Vagina (tissue), 2 donors: ENCODE measurements at regions not wholly inside any gene's neighbourhood (a gene's known extent, or its start where the extent isn't known, plus 50 kb on each side); places are given as distances from the start of the nearest gene placed in this dataset.

Experiments
- POLR2A ChIP-seq, 2 donors: fragments of 450-650 bp; IDR thresholded peaks; one replicate each; pipeline ENCODE4 v1.6.1; 2017; ENCODE audit warnings: antibody characterized with exemption in 2 of 2, mild to moderate bottlenecking in 2 of 2, moderate library complexity in 2 of 2
- POLR2AphosphoS5 ChIP-seq, 2 donors: sonication (generic); formaldehyde crosslinking; IDR thresholded peaks; one replicate each; pipeline ENCODE4 v1.9.0; 2017; ENCODE audit warnings: antibody characterized with exemption in 2 of 2, mild to moderate bottlenecking in 2 of 2, low read depth in 1 of 2; ENCODE audit not compliant: insufficient read depth in 1 of 2
- TF ChIP-seq, protein P1 (sequence below), 3 experiments: fragments of 450-650 bp in 2 of 3; fragments of 200-600 bp in 1 of 3; sonication (generic) in 1 of 3; IDR thresholded peaks; one replicate each; pipeline ENCODE4 v1.5.1; 2017 to 2019; ENCODE audit warnings: antibody characterized with exemption in 3 of 3, mild to moderate bottlenecking in 2 of 3, moderate library complexity in 2 of 3

DNA sequence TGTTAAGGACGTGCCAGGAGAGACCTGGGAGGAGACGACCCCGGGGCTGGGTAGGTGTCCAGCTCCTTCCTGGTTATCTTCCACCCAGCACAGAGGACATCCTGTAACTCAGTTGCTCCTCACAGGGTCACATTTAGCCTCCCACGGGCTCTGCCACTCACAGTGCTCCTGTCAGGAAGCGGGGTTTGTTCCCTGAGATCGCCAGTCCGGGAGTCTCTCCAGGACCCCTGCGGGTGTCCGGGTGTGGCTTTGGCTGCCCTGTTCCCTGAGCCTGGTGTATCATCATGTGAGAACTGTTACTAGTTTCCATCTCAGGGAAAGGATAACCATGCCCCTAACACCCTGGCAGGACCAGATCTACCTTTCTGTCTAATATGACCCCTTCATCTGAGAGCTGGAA is 158.2 kb upstream of the RUNX1 start:
- TF ChIP-seq, protein P1, sequence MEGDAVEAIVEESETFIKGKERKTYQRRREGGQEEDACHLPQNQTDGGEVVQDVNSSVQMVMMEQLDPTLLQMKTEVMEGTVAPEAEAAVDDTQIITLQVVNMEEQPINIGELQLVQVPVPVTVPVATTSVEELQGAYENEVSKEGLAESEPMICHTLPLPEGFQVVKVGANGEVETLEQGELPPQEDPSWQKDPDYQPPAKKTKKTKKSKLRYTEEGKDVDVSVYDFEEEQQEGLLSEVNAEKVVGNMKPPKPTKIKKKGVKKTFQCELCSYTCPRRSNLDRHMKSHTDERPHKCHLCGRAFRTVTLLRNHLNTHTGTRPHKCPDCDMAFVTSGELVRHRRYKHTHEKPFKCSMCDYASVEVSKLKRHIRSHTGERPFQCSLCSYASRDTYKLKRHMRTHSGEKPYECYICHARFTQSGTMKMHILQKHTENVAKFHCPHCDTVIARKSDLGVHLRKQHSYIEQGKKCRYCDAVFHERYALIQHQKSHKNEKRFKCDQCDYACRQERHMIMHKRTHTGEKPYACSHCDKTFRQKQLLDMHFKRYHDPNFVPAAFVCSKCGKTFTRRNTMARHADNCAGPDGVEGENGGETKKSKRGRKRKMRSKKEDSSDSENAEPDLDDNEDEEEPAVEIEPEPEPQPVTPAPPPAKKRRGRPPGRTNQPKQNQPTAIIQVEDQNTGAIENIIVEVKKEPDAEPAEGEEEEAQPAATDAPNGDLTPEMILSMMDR (IDR thresholded peaks at IDR 0.05) = no peak
- TF ChIP-seq POLR2A (IDR thresholded peaks at IDR 0.05) = no peak
- TF ChIP-seq POLR2AphosphoS5 (IDR thresholded peaks at IDR 0.05; ENCODE audit: insufficient read depth in 1 of 2, low read depth in 1 of 2) = no peak
